GM18511 (cell line): ENCODE measurements at regions not wholly inside any gene's neighbourhood (a gene's known extent, or its start where the extent isn't known, plus 50 kb on each side); places are given as distances from the start of the nearest gene placed in this dataset.

Experiments
- ATAC-seq: cut with Tn5 transposase; IDR thresholded peaks from one replicate; pipeline ENCODE4 v1.9.1; 2021; ENCODE audit warnings: mild to moderate bottlenecking, moderate library complexity; ENCODE audit not compliant: unreplicated experiment

- ATAC-seq = no peak
Observed at GRCh38 chr3:116848248-116848829, 138.8 kb downstream of the TUSC7 start.

- no peak for ATAC-seq
Observed at GRCh38 chr3:116849261-116849688, 139.7 kb downstream of the TUSC7 start.

DNA sequence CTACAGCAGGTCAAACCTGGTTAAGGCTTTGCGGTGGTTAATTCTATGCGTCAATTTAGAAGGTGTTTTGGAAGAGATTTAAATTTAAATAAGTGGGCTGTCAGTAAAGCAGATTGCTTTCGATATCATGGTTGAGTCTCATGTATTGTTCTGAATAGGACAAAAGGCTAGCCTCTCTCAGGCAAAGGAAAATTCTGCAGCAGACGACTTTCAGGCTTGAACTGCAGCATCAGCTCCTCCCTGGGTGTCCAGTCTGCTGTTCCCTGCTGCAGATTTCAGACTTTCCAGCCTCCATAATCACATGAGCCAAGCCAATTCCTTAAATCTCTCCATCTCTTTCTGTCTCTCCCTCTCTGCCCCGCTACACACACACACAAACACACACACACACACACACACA, 143.2 kb downstream of the TUSC7 start:
- no peak for ATAC-seq

DNA sequence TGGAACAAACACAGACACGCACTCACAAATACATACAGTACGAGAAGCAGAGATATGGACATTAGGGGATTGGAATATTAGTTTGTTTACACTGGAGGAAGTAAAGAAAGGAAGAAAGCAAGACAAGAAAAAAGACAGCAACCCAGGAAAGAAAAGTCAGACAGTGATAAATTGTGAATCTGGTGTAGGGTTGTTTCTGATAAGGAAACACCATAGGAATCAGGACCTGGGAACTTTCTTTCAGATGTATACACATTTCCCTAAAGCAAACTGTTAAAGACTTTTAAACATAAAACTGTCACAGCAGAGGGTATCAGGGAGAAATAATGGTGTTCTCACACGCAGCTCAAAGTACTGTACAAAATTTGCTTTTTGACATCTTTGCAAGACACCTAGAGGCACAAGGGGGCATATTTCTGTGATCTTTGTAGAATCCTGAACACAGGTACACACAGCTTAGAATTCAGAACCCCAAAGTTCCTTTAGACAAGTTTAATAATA, 153.7 kb downstream of the TUSC7 start:
- no peak for ATAC-seq

GRCh38 chr3:116863822-116864589, 154.4 kb downstream of the TUSC7 start:
- ATAC-seq = no peak

GRCh38 chr3:116864590-116864927, 155.0 kb downstream of the TUSC7 start:
- no peak for ATAC-seq

DNA sequence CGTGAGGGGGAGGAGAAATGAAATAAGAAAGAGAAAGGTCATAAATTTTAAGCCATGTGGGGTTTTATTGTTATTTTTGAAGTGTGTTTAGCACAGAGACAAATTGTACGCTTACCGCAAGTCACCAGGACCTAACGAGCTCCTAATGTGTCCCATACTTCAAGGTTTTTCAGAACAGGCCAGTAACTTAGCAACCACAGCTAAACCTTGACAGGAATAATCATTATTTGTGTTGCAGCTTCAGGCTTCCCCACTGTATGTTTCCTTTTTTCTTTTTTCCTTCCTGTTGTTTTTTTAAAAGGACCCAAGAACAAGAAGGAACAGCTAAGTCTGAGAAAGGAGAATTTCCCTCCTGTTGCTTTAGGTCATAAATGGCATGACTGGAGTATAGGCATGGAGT, 160.8 kb downstream of the TUSC7 start:
- ATAC-seq = no peak

GRCh38 chr3:116871905-116872304, 162.3 kb downstream of the TUSC7 start:
- ATAC-seq = no peak

GRCh38 chr3:116872688-116873087, 163.1 kb downstream of the TUSC7 start:
- ATAC-seq = no peak

DNA sequence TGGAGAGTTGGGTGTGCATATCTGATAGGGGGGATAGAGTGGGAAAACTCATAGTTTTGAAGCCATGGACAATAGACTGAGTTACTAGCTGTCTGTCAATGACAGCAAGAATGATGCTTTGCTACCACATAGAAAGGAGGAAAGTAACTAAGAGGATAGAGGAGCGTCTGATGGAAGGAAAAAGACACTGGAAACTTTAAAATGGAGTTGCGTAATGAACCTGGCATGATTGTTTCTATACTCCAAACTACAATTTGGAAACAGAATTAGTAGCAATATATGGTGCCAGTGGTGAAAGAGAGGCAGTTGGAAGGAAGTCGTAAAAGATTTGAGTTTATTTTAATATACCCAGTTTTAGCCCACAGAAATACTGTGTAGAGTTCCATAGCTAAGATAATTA, 163.6 kb downstream of the TUSC7 start:
- no peak for ATAC-seq

GRCh38 chr3:116877968-116878367, 168.4 kb downstream of the TUSC7 start:
- ATAC-seq = peak; percentile 92

- peak; percentile 95 for ATAC-seq
Observed at GRCh38 chr3:116886202-116886893, 176.8 kb downstream of the TUSC7 start.

DNA sequence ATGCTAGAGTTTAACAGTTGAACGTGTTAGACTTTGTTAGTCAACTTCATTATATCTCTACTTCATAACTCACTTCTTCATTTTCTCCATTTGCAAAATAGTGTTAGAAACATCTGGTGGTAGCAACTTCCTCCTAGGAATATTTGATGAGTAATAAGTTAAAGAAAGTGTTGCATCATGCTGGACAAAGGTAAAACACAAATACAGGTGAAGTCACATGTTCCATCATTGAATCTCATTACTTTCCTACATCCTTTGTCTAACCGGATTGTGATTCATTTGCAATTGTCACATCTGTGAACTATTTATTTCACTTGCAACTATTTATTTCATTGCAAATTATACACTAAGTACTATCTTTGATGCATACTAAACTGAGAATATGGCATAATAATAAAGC, 186.5 kb downstream of the TUSC7 start:
- no peak for ATAC-seq

DNA sequence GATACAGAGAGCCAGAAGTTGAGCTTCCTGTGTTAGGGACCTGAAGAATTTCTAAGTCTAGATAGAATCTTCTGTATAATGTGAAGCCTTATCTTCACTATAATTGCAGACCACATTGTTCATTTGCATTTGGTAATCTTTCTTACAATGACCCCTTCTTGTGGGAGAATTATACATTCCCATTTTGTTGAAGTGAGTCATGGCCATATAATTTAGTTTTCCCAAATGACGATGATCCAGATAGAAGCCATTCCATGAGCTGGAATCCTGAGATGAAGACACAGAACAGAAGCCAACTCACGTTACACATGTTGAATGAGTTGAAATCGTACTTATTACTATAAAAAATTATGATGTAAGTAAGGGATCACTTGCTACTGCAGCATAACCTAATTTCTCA, 187.8 kb downstream of the TUSC7 start:
- ATAC-seq = no peak

DNA sequence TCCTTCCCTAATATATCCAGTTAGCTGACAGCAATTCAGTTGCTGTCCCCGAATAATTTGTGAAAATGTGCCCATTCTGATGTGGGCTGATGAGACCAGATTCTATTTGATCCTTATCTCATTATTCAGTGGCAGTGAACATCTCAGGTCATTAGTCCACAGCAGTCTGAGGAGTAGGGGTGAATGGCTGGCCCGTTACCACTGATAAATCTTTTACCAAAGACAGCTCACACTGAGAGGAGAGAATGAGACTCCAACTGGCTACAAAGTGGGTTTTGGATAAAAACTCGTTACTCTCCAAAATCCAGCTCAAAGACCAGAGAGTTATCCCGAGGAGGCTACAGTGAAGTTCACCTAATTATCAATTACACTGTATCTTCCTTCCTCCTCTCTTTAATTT, 189.7 kb downstream of the TUSC7 start:
- ATAC-seq = no peak

DNA sequence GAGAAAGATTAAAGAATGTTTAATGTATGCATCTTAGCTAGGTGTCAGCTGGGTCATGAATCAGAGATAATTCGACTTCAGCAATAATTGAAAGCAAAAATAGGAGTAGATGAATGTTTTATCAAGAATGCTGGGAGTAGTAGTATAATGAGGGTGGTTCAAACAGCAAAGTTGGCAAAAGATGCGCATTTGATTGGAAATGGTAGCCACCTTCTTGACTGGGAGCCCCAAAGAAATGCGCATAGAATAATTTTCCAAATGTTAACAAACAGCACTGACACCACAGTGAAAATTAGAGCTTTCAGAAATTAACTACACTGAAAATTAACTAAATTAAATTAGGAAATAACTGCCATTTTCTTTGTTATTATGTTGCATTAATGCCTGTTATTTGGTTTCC, 195.8 kb downstream of the TUSC7 start:
- no peak for ATAC-seq

GRCh38 chr3:116905794-116906193, 196.2 kb downstream of the TUSC7 start:
- no peak for ATAC-seq

GRCh38 chr3:116912116-116912515, 202.5 kb downstream of the TUSC7 start:
- ATAC-seq = no peak

DNA sequence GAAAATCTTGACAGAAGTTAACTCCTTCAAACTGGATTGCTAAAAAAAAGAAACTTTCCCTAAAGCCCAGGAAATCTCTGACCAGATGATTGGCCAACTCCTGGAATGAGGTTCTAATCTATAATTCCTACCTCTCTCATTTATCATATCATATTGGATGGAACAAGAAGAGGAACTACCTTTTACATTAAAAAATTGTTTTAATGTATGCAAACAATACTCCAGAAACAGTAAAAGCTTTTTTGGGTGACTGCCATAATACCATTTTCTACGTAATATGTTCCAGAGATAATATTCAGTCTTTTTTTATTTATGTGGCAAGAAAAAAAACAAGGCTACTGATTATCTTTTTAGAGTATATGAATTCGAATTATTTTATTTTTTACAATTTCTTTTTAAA, 204.4 kb downstream of the TUSC7 start:
- ATAC-seq = no peak

DNA sequence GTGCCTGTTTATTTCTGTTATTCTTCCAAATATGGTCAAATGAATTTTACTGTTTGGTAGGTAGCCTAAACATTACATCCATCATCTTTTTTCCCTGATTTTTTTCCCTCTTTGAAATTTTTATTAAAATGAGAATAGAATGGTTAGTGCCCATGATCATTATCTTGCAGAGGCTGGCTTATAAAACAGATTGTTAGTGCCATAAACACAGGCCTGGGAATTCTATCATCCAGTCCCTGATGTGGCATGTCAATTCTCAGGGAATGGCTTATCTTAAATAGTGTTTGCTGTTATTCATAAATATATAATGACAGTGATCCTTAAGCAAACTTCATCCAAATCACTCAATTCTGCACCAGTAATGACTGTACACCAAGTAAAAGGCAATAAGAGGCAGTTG, 207.3 kb downstream of the TUSC7 start:
- ATAC-seq = no peak

- no peak for ATAC-seq
Observed at GRCh38 chr3:116920826-116921610, 211.4 kb downstream of the TUSC7 start.
